ENCODE measurements at regions not wholly inside any gene's neighbourhood (a gene's known extent, or its start where the extent isn't known, plus 50 kb on each side); places are given as distances from the start of the nearest gene placed in this dataset.

DNA sequence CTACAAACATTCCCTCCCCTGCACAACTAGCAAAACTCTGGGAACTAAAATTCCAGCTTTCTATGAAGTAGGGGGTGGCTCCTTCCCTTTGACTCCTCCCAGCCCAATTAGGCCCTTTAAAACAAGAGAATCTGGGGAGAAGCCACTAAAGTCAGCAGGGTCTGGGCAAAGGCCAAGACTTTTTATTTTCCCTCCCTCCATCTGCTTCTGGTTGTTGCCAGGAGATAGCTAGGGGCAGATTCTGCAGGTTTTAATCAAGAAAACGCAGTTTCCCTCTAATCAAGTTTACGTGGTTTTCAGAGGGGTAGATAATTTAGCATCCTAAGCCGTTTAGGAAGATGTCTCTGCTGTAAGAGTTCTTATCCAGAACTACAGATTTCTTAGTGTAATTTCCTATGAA lies 114.5 kb upstream of the CDH6 start:
- intact Hi-C loops (cut with DNase I), result no loop called here
- TF ChIP-seq, protein P1, sequence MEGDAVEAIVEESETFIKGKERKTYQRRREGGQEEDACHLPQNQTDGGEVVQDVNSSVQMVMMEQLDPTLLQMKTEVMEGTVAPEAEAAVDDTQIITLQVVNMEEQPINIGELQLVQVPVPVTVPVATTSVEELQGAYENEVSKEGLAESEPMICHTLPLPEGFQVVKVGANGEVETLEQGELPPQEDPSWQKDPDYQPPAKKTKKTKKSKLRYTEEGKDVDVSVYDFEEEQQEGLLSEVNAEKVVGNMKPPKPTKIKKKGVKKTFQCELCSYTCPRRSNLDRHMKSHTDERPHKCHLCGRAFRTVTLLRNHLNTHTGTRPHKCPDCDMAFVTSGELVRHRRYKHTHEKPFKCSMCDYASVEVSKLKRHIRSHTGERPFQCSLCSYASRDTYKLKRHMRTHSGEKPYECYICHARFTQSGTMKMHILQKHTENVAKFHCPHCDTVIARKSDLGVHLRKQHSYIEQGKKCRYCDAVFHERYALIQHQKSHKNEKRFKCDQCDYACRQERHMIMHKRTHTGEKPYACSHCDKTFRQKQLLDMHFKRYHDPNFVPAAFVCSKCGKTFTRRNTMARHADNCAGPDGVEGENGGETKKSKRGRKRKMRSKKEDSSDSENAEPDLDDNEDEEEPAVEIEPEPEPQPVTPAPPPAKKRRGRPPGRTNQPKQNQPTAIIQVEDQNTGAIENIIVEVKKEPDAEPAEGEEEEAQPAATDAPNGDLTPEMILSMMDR (IDR thresholded peaks at IDR 0.05), result no peak
- Histone ChIP-seq H3K27me3 (ENCODE audit: low read depth) (no peaks in the 10 kb centered on the region), H3K36me3 (no peaks in the 10 kb centered on the region), H3K4me3 (no peak overlapping the region), H3K4me1 (no peaks in the 10 kb centered on the region), H3K27ac (no peak overlapping the region), H3K9me3 (no peaks in the 10 kb centered on the region)
- DNase-seq (no peak), ATAC-seq (no peak)

DNA sequence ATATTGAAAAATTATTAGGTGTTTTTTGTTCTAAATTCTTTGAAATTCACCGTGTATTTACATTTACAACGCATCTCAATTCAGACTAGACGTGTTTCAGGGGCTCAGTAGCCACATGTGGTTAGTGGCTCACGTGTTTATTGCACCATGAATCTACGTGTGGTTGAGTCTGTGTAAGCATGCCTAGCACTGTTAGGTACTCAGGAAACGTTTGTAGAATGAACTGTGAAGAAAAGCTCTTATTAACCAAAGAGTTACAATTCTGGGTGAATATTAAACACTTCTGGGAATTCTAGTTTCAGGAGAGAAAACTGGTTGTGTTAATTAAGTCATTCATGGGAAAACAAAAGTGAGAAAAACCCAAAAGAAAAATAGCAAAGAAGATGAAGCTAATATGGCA lies 117.5 kb upstream of the CDH6 start:
- intact Hi-C loops (cut with DNase I), result no loop called here
- ATAC-seq (no peak), DNase-seq (no peak)
- Histone ChIP-seq H3K4me1 (no peaks in the 10 kb centered on the region), H3K4me3 (no peak overlapping the region), H3K27me3 (ENCODE audit: low read depth) (no peaks in the 10 kb centered on the region), H3K9me3 (no peaks in the 10 kb centered on the region), H3K27ac (no peak overlapping the region), H3K36me3 (no peaks in the 10 kb centered on the region)
- TF ChIP-seq, protein P1 (IDR thresholded peaks at IDR 0.05), result no peak

DNA sequence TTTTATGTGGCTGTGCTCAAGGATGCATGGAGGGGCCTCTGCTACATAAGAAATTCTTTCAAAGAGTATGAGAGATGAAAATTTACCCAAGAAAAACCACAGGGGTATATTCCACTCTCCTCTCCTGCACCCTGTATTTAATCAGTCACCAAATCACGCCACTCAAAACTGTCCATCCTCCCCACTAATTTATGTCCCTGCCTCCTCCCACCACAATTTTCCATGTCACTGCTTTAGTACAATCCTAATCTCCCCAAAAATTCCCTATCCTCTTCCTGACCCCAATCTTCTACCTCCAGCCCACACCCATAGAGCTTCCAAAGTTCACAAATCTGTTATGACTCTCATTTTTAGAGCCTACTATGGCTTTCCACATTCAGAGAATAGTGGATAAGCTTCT lies 125.2 kb upstream of the CDH6 start:
- Histone ChIP-seq H3K4me1 (no peaks in the 10 kb centered on the region), H3K4me3 (no peak overlapping the region), H3K27ac (no peak overlapping the region), H3K36me3 (no peaks in the 10 kb centered on the region), H3K27me3 (ENCODE audit: low read depth) (no peaks in the 10 kb centered on the region), H3K9me3 (no peaks in the 10 kb centered on the region)
- TF ChIP-seq, protein P1 (IDR thresholded peaks at IDR 0.05), result no peak
- intact Hi-C loops (cut with DNase I), result no loop called here
- DNase-seq (no peak), ATAC-seq (no peak)

DNA sequence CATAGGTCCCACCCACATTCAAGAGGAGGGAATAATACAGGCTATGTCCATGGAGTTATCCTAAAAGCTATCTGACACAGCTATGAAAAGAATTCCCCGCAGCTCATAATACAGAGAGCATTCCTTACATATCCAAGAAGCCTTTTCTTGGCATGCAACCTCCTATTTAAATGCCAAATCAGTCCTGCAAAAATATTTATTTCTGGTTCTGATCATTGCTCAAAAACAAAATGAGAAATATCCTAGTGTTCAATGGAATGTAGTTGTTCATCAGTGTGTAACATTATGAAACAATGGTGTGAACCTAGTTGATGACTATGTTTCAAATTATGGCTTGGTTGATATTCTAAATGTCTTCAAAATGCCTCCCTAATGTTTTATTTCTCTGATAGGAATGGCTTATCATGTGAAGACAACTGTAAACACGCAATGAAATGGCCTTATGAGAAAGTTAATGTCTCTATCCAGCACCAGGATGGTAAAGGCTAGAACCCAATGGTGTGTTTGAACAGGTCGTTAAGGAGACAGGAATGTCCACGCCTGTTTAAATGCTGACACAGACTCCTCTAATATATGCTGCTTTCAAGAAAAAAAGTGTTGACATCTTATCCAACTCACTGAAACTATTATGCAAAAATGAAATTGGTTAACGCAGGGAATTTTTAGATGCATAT lies 126.7 kb upstream of the CDH6 start:
- no peak for ATAC-seq
- DNase-seq, result no peak
- Histone ChIP-seq H3K27ac (no peak overlapping the region), H3K36me3 (no peaks in the 10 kb centered on the region), H3K4me1 (no peaks in the 10 kb centered on the region), H3K4me3 (no peak overlapping the region), H3K27me3 (ENCODE audit: low read depth) (no peaks in the 10 kb centered on the region), H3K9me3 (no peaks in the 10 kb centered on the region)
- intact Hi-C loops (cut with DNase I), result no loop called here
- TF ChIP-seq, protein P1 (IDR thresholded peaks at IDR 0.05), result no peak

DNA sequence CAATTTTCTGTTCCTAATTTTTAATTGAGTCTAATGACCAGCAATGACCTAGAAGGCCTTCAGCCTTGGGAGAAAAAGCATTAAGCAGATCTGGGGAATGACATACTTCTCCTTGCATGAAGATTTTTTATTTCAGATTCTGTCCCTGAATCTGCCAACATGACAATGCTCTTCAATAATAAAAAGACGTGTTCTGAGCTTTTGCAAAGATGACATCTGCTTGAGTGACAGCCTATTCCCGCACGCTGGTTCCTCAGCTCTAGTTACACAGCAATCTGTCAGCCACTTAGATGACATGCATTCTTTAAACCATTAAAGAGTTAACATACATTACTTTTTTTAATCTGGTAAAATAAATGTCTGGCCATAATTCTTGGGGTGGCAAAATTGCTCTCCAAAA lies 129.3 kb upstream of the CDH6 start:
- no peak for DNase-seq
- intact Hi-C loops (cut with DNase I), result no loop called here
- no peak for ATAC-seq
- Histone ChIP-seq H3K9me3 (no peaks in the 10 kb centered on the region), H3K4me3 (no peak overlapping the region), H3K27me3 (ENCODE audit: low read depth) (no peaks in the 10 kb centered on the region), H3K4me1 (no peaks in the 10 kb centered on the region), H3K27ac (no peak overlapping the region), H3K36me3 (no peaks in the 10 kb centered on the region)
- TF ChIP-seq, protein P1 (IDR thresholded peaks at IDR 0.05), result no peak
